ENCODE measurements at regions not wholly inside any gene's neighbourhood (a gene's known extent, or its start where the extent isn't known, plus 50 kb on each side); places are given as distances from the start of the nearest gene placed in this dataset.
"Not testable (repeated sequence)": the region's sequence is repeated elsewhere in the genome, so short reads cannot be mapped to it uniquely, and the experiment has no call there.

DNA sequence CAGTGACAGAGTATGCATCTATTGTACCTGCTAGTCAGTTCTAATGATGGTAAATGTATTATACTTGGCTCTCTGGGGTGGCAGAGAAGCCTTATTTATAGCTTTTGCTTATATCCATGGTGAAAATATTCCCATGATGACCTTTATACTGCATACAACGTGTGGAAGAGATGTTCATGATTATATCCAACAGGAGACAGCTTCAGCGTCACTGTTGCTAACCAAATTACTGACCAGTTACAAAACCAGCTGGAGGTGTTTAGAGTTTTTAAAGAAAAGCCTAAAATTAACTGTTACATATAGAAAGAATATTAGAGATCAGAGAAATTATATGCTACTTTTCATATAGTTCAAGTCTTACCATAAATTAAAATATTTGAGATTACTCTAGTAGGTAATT lies 280.8 kb downstream of the ETV1 start:
- DNase-seq (ENCODE audit: low read depth in 2 of 2): no peak

DNA sequence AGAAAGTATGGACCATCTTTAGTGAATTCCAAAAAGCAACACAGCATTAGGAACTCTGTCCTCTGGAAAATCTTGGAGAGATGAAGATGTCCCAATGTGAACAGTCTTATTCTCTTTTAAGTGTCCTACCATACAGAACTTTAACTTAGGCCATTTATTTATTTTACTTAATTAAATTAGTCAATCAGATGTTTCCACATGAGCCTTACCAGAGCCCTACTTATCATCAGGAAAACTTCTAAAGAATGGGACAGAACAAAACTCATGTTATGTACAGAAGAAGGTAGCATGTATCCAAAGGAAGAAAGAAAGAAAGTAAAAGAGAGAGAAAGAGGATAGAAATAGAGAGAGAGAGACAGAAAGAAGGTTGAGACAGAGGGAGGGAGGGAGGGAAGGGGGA lies 276.4 kb downstream of the ETV1 start:
- DNase-seq (ENCODE audit: low read depth in 2 of 2): no peak

DNA sequence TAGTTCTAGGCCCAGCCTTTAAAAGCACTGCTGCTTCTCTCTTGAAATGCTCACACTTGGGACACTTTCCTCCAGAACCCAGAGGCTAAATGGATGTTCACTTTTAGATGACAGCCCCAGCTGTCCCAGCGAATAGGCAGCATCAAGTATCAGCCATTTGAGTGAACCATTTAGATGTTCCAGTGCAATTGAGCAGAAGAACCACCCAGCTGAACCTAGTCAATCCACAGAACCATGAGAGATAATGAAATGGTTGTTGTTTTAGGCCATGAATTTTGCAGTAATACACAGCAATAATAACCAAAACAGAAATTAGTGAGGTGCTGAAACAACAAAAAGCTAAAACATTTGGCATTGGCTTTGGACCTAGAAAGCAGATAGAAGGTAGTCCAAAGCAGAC lies 273.9 kb downstream of the ETV1 start:
- DNase-seq (ENCODE audit: low read depth in 2 of 2): no peak

DNA sequence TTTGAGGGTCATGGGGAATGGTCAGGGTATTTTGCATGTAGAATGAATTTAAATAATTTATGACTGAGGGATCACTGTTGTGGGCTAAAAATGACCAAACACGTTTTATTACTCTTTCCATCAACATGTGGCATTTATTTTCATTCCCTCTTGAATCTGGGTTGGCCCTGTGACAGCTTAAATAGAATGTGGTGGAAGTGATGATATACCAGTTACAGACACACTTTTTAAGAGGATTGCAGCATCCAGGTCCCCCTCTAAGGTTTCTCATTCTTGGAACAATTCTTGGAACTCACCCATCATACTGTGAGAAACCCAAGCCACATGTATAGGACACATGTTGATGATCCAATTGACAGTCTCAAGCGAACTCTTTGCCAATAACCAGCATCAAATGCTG lies 272.4 kb downstream of the ETV1 start:
- DNase-seq (ENCODE audit: low read depth in 2 of 2): no peak

DNA sequence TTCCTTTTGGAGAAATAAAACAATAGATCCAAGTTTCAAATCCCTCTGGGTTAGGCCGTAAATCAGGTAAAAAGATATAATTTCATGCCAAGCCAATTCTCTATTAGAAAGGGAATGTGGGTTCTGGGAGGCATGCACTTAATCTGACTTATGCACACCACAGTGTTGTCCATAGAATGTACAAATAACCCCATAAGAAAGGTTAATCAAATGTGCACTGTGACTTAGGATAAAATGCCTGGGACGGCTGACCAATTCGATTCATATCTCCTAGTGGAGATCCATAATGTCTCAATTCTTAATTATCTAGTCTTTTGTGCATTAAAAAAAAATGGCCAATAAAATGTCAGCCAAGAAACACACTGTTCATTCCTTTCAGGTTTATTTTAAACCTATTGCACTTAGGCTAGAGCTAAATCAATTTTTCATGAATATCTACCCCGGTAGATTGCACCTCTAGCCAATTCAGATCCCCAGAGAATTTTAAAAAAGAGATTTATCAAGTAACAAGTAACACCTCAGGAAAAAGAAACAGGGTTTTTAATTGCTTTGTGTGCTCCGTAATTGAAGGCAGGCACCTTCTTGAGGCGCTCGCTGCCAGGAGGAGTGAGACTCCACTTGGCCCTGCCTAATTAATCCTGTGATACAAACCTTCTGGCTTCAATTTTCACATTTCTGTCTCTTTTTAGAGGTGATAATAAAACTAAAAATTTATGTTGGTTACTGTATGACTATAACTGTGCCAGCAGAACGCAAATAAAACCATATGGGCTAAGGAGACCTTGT lies 265.1 kb downstream of the ETV1 start:
- no peak for DNase-seq (ENCODE audit: low read depth in 2 of 2)

DNA sequence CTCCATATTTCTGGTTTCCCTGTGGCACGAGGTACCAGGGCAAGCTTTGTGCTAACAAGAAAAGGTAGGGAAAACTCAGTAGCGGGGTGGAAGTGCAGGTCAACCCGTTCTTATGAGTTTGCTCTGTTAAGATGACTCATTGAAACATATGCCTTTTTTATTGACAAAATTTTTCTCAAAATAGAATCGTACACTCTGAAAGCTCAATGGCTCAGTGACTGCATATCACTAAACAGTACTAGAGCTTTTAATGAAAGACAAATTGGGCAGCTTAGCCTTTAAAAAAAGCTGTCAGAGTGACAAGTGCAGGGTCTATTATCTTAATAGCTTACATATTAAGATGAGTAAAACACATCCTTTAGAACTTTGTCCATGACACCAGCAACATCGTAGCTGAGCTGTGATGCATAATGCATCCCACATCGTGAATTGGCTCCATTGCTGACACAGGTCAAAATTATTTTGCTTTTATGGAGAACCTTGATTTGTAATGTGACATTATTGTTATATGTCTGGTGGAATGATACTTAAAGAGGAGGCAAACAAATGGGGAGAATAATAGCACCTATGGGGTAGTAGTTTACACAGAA lies 264.4 kb downstream of the ETV1 start:
- DNase-seq (ENCODE audit: low read depth in 2 of 2): no peak

DNA sequence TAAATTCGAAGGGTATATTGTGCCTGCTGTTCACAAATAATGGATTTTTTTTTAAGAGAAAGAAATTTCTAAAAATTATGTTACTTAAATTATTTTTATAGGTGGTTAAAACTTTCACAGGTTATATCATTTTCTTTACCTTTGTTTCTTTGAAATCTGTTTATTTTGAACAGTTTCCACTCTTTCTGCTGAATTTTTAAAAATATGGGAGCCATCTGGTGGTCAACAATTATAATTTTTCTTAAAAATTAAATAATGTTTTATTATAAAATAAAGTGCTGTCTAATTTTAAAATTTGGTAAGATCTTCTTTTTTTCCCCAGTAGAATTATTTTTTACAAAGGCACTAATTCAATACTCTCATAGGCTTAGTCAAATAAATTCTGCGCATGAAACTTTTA lies 263.9 kb downstream of the ETV1 start:
- DNase-seq (ENCODE audit: low read depth in 2 of 2): no peak

DNA sequence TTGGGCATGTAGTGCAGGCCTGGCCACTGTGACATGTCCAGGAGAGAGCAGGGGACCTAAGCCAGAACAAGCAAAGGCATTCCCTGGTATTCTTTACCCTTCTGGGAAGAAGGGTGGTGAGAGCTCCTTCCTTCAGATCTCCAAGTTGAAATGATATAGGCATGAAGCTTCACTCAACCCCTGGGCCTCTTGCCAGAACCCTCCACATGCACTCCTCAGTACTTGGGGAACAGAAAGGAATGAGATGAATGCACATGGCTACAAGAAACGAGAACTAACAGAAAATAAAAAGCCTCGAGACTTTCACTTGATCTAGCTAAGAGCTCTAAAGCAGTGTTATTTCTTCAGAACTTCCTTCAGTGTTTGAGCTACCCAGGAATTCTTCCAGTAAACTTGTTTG lies 262.2 kb downstream of the ETV1 start:
- DNase-seq (ENCODE audit: low read depth in 2 of 2): no peak

DNA sequence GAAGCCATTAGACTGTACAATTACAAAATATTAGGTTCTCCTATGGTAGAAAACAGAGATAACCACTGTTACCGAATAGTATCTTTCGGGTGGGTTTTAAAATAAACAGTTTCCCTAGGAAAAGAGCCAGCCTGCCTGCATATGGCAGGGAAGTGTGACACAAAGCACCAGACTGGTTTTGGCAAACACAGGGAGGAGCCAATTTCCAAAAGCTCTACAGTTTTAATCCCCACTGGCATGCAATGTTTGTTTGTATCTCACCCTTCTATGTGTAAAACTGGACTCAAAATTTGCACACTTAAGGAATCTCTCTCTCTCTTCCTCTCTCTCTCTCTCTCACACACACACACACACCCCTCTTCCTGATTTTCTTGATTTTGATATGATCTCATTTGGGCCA lies 261.7 kb downstream of the ETV1 start:
- no peak for DNase-seq (ENCODE audit: low read depth in 2 of 2)

DNA sequence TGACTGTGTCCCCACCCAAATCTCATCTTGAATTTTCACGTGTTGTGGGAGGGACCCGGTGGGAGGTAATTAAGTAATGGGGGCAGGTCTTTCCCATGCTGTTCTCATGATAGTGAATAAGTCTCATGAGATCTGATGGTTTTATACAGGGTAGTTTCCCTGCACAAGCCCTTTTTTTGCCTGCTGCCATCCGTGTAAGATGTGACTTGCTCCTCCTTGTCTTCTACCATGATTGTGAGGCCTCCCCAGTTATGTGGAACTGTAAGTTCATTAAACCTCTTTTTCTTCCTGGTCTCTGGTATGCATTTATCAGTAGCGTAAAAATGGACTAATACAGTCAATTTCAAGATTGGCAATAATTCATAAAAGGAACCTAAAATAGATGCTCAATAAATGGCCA lies 261.0 kb downstream of the ETV1 start:
- not testable (repeated sequence) for DNase-seq (ENCODE audit: low read depth in 2 of 2)

DNA sequence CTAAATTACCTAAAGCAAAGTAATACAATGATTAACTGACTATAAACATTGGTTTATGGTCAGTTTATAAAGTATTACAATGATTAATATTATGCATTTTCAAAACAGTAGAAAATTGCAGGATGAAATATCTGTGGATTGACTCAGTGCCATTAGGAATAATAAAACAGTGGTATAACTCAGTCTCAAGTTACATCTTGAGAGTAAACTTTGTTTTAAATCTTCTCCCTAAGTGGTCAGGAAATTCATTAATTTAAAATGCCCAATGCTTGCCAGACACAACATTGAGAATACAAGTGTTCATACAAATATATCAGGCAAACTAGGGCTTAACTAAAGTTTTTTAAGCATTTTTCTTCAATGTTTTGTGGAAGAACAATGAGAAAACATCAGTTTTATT lies 257.8 kb downstream of the ETV1 start:
- no peak for DNase-seq (ENCODE audit: low read depth in 2 of 2)

DNA sequence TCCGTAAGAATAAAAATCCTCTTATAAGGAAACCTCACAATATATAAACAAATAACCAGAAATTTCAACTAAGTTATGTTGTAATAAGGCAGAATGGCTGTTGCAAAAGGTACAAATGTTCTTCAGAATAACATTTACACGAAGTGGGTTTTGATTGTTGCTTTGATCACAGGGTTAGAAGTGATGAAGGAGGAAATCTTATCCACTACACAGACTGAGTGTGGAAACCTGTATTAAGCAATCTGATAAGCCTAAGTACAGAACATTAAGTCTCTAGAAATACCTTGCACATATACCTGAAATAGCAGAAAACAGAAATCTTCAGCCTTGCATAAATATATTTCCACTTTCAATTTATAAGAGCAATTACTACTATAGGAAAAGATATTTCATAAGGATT lies 251.9 kb downstream of the ETV1 start:
- DNase-seq (ENCODE audit: low read depth in 2 of 2): no peak

DNA sequence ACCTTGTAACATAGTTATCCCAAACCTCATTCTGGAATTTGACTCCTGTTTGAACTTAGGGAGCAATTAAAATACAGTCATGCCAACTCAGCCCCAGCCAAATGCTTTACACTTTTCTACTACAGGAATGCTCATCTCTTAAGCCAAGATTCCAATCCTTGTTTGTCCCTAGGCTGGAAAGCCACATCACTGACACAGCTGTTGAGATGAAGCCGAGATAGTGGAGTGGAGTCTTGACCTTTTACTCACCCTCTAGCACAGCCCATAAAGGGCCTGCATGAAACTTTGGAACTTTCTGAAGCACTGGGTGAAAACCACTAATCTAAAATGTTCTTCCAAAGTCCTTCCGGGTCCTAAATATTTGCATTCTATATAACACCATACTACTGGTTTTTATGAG lies 247.3 kb downstream of the ETV1 start:
- no peak for DNase-seq (ENCODE audit: low read depth in 2 of 2)

DNA sequence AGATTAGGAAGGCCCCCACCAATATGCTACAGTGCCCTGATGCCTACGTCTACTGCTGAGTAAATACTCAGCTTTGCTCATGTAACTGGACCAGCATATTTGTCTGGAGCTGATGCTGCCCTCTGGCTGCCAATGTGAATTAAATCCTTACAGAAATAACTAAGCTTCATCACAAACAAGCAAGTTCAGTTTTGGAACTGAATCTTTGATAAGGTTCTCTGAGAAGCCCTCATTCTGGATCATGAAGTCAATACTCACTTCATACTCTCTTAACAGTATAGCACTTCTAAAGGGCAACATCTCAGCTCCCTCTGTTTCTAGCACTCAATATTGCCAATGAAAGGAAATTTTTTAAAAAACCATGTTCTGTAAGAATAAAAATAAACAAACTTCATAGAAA lies 246.7 kb downstream of the ETV1 start:
- DNase-seq (ENCODE audit: low read depth in 2 of 2): no peak

DNA sequence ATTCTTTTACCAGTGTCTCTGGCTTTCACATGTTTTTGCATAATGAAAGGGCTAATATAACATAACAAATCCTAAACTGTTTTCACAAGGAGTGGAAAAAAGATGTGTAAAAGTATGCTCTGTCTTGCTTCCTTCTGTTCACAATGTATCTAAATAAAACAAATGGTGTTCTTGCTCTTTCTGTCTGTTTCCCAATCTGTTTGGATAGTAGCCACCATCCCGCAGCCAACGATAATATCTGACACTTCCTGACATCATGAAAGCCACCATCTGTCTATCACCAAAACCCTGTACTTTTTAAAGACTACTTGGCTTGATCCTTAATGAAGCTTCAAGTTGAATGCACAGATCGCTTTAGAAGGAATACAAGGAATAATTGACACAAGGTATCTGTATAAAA lies 246.2 kb downstream of the ETV1 start:
- no peak for DNase-seq (ENCODE audit: low read depth in 2 of 2)

DNA sequence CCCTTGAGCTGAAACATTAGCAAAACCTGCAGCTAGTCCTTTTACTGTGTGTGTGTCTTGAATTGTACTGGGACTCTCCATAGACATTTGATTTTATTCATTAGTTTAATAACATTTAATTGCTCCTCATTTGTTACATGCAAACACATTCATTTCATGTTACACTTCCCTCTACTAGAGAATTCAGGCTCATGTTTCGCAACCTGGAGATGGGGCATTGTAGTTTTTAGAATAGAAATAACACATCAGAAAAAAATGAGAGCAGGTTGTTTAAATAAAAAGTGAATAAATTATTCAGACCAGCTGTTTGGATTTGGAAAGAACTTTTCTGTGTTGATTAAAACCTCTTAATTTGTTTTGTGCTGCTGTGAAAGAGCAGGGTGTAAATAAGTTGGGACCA lies 243.9 kb downstream of the ETV1 start:
- no peak for DNase-seq (ENCODE audit: low read depth in 2 of 2)

DNA sequence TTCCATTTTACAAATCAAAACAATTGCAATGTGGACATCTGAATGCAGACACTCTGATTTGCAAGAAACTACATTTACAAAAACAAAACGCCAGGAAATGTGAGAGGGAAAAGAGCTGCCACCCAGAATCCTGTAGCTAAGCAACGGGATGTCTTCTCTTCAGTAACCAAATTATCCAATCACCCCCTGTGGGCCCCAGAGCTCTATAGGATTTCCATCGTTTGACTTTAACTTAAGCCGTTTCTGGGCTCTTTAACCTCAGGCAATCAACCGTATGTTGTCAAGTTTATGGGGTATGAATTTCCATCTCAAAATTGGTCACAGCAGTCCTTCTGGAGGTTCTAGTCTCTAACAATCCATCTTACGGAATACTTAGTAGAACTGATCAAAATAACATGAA lies 240.5 kb downstream of the ETV1 start:
- DNase-seq (ENCODE audit: low read depth in 2 of 2): no peak

DNA sequence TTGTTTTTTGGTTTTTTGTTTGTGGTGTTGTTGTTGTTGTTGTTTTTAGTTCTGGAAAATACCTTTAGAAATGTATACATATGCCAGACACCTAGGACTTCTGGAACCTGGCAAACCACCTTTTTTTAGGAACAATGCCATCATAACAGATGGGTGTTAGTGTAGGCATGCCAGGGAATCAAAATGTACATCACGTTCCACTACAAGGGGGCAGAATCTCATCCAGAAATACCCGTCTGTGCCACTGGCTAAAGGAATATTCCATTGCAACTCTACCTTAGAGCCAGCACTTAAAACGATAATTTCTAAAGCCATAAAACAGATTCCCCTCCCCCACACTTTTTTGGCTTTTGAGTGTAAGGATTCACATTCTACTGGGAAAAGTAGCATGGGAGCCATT lies 239.8 kb downstream of the ETV1 start:
- no peak for DNase-seq (ENCODE audit: low read depth in 2 of 2)

DNA sequence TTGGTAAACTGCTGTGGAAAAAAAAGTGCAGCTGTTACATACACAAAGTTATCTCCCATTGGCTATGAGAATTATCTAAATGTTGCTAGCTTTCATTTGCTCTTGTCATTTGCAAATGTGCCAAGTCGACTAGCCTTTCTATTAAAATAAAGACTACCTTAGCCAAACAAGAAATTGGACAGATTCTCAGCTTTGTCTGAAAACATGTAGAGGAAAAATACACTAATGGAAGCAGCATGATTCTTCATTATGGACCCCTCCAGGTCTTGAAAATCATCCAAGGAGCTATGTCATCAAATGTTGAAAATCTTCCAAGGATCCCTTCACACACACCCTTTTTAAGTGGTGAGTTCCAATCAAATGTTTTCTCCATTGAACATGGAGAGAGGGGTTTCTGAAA lies 237.7 kb downstream of the ETV1 start:
- DNase-seq (ENCODE audit: low read depth in 2 of 2): no peak

DNA sequence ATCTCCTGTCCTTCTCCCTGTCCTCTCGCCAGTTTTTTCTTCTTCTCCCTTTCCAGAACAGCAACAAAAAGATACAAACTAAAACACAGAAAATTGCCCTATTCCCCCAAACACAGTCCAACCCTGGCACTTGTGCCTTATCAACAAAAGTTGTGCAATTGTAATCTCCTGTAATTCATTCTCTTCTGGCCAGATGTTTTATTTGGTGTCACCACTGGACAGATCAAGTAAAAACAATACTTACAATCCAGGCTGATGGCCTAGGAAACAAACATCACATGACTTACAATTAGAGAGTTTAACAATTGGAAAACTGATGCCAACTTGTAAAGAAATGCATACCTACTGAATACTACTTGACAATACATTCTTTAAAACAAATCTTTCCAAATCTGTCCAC lies 231.6 kb downstream of the ETV1 start:
- no peak for DNase-seq (ENCODE audit: low read depth in 2 of 2)

DNA sequence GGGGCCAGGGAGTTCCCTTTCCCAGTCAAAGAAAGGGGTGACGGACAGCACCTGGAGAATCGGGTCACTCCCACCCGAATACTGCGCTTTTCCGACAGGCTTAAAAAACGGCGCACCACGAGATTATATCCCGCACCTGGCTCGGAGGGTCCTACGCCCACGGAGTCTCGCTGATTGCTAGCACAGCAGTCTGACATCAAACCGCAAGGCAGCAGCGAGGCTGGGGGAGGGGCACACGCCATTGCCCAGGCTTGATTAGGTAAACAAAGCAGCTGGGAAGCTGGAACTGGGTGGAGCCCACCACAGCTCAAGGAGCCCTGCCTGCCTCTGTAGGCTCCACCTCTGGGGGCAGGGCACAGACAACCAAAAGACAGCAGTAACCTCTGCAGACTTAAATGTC lies 223.6 kb downstream of the ETV1 start:
- not testable (repeated sequence) for DNase-seq (ENCODE audit: low read depth in 2 of 2)

DNA sequence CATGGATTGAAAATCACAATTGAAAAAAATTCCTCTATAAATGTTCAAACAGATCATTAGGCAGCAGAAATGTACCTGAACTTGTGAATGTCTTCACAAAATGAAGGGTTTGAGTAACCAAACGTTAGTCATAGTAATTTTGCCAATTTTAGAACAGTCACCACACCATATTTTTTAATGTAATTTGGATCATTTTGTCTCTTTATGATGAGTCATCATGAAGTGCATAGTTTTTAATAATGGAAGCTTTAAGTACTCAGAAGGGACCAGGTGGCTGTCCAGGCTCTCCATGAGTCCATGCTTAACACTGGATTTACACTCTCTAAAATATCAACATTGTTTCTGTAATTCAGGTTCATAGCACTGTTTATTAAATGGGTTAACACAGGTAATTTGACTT lies 219.2 kb downstream of the ETV1 start:
- DNase-seq (ENCODE audit: low read depth in 2 of 2): no peak

DNA sequence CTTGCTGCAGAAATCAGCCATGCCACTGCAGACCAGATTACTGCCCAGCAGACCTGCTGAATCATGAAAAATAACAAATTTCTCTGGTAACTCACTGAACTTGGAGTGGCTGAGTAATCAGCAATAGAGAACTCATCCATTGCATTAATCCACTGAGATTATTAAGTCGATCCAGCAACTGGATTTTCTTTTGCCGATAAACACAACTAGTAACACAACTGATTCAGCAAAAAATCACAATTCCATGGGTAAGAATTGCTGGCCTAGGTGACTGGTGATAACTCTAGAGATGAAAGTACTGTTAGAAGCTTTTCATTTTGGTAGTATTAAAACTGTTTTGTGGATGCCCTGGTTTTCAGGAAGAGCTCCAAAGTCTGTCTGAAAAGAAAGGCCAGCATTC lies 214.5 kb downstream of the ETV1 start:
- no peak for DNase-seq (ENCODE audit: low read depth in 2 of 2)

DNA sequence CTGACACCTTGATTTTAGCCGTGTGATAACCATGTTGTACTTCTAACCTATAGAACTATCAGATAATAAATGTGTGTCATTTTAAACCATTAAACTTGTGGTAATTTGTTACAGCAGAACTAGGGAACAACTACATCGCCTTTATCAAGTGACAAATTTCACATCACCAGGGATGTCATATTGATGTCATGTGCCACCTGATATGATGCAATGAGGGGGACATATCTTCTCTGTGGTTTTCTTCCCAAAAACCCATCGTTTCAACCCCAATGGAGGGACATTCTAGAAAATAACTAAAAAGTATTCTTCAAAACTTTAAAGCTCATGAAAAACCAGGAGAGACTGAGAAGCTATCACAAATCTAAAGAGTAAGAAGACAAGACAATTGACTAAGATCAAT lies 212.2 kb downstream of the ETV1 start:
- no peak for DNase-seq (ENCODE audit: low read depth in 2 of 2)
